HepG2 (cell line): ENCODE measurements at regions not wholly inside any gene's neighbourhood (a gene's known extent, or its start where the extent isn't known, plus 50 kb on each side); places are given as distances from the start of the nearest gene placed in this dataset.

Source experiments
- FOXP1 ChIP-seq, 2 experiments: fragments of 450-650 bp in 1 of 2; IDR thresholded peaks; 2 replicates each; pipeline ENCODE4 v1.6.1; 2017 to 2018; ENCODE audit warnings: antibody characterized with exemption in 1 of 2
- KLF12 ChIP-seq: sonication (generic); formaldehyde crosslinking; IDR thresholded peaks from 2 replicates; pipeline ENCODE4 v1.4.0; 2020; ENCODE audit warnings: missing genetic modification reagents, borderline replicate concordance
- MYPOP ChIP-seq: sonication (generic); formaldehyde crosslinking; IDR thresholded peaks from 2 replicates; pipeline ENCODE4 v1.8.1; 2023; ENCODE audit warnings: mild to moderate bottlenecking, moderate library complexity, missing genetic modification reagents
- PRMT3 ChIP-seq: sonication (generic); formaldehyde crosslinking; IDR thresholded peaks from 2 replicates; pipeline ENCODE4 v1.8.1; 2022; ENCODE audit warnings: low read depth, mild to moderate bottlenecking, moderate library complexity, missing genetic modification reagents, borderline replicate concordance
- RARG ChIP-seq: sonication (generic); formaldehyde crosslinking; IDR thresholded peaks from 2 replicates; pipeline ENCODE4 v1.4.0; 2020; ENCODE audit warnings: low read depth, mild to moderate bottlenecking, missing genetic modification reagents
- TBX2 ChIP-seq: sonication (generic); formaldehyde crosslinking; IDR thresholded peaks from 2 replicates; pipeline ENCODE4 v1.5.0; 2020; ENCODE audit warnings: missing genetic modification reagents, mild to moderate bottlenecking, borderline replicate concordance
- UBTF ChIP-seq: sonication (generic); formaldehyde crosslinking; IDR thresholded peaks from 2 replicates; pipeline ENCODE4 v1.4.0; 2020; ENCODE audit warnings: mild to moderate bottlenecking, missing genetic modification reagents
- ZBTB7B ChIP-seq: sonication (generic); formaldehyde crosslinking; IDR thresholded peaks from 2 replicates; pipeline ENCODE4 v1.4.0; 2020; ENCODE audit warnings: missing genetic modification reagents
- ZNF207 ChIP-seq: fragments of 450-650 bp; IDR thresholded peaks from 2 replicates; pipeline ENCODE4 v1.6.1; 2016; ENCODE audit warnings: antibody characterized with exemption, borderline replicate concordance
- TF ChIP-seq, protein P1 (sequence below): sonication (generic); formaldehyde crosslinking; conservative IDR thresholded peaks from 2 replicates; pipeline ENCODE4 v1.4.0; 2020; ENCODE audit warnings: mild to moderate bottlenecking, missing genetic modification reagents, moderate library complexity

- TF ChIP-seq, protein P1, sequence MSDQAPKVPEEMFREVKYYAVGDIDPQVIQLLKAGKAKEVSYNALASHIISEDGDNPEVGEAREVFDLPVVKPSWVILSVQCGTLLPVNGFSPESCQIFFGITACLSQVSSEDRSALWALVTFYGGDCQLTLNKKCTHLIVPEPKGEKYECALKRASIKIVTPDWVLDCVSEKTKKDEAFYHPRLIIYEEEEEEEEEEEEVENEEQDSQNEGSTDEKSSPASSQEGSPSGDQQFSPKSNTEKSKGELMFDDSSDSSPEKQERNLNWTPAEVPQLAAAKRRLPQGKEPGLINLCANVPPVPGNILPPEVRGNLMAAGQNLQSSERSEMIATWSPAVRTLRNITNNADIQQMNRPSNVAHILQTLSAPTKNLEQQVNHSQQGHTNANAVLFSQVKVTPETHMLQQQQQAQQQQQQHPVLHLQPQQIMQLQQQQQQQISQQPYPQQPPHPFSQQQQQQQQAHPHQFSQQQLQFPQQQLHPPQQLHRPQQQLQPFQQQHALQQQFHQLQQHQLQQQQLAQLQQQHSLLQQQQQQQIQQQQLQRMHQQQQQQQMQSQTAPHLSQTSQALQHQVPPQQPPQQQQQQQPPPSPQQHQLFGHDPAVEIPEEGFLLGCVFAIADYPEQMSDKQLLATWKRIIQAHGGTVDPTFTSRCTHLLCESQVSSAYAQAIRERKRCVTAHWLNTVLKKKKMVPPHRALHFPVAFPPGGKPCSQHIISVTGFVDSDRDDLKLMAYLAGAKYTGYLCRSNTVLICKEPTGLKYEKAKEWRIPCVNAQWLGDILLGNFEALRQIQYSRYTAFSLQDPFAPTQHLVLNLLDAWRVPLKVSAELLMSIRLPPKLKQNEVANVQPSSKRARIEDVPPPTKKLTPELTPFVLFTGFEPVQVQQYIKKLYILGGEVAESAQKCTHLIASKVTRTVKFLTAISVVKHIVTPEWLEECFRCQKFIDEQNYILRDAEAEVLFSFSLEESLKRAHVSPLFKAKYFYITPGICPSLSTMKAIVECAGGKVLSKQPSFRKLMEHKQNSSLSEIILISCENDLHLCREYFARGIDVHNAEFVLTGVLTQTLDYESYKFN, result no peak
- TF ChIP-seq RARG (CRISPR knock-in tag) (no peak), PRMT3 (no peak), TBX2 (CRISPR knock-in tag) (no peak), ZBTB7B (CRISPR knock-in tag) (no peak), MYPOP (CRISPR knock-in tag) (no peak), FOXP1 (IDR thresholded peaks at IDR 0.05) (no peak), FOXP1 (CRISPR knock-in tag; IDR thresholded peaks at IDR 0.05) (no peak), KLF12 (no peak), UBTF (CRISPR knock-in tag) (no peak), ZNF207 (no peak)
Observed at GRCh38 chr13:91078093-91078679, 269.3 kb upstream of the MIR17HG start (continued).
